ENCODE measurements at regions not wholly inside any gene's neighbourhood (a gene's known extent, or its start where the extent isn't known, plus 50 kb on each side); places are given as distances from the start of the nearest gene placed in this dataset.

GRCh38 chr5:124675931-124676846, 70.2 kb downstream of the ZNF608 start:
- 80% methylated on average over 4 of the region's 6 CpGs for WGBS
- Histone ChIP-seq H3K9ac (ENCODE audit: low read depth, low read length) (no peak overlapping the region), H3K36me3 (ENCODE audit: insufficient read depth, low read length) (no peaks in the 10 kb centered on the region), H3K4me3 (ENCODE audit: low read length) (no peak overlapping the region), H3K9me3 (ENCODE audit: insufficient read depth, low read depth, low read length) (no peaks in the 10 kb centered on the region), H3K27ac (ENCODE audit: low read depth, low read length) (no peak overlapping the region), H3K4me1 (ENCODE audit: insufficient read depth, low read length) (peaks cover 80% of the 10 kb centered on the region), H3K27me3 (ENCODE audit: insufficient read depth, low read length) (no peaks in the 10 kb centered on the region)

- Histone ChIP-seq H3K27me3 (ENCODE audit: insufficient read depth, low read length) (no peaks in the 10 kb centered on the region), H3K9ac (ENCODE audit: low read depth, low read length) (no peak overlapping the region), H3K27ac (ENCODE audit: low read depth, low read length) (no peak overlapping the region), H3K4me3 (ENCODE audit: low read length) (no peak overlapping the region), H3K4me1 (ENCODE audit: insufficient read depth, low read length) (peaks cover 67% of the 10 kb centered on the region), H3K36me3 (ENCODE audit: insufficient read depth, low read length) (no peaks in the 10 kb centered on the region), H3K9me3 (ENCODE audit: insufficient read depth, low read depth, low read length) (no peaks in the 10 kb centered on the region)
- WGBS = 79% methylated on average over 1 of the region's 1 CpG
These were observed 75.2 kb downstream of the ZNF608 start for GRCh38 chr5:124671193-124671592.

- Histone ChIP-seq H3K27me3 (ENCODE audit: insufficient read depth, low read length) (no peaks in the 10 kb centered on the region), H3K36me3 (ENCODE audit: insufficient read depth, low read length) (no peaks in the 10 kb centered on the region), H3K4me3 (ENCODE audit: low read length) (no peak overlapping the region), H3K9ac (ENCODE audit: low read depth, low read length) (no peak overlapping the region), H3K27ac (ENCODE audit: low read depth, low read length) (no peak overlapping the region), H3K4me1 (ENCODE audit: insufficient read depth, low read length) (peaks cover 66% of the 10 kb centered on the region), H3K9me3 (ENCODE audit: insufficient read depth, low read depth, low read length) (no peaks in the 10 kb centered on the region)
- 85% methylated on average over 3 of the region's 3 CpGs for WGBS
These were observed 75.7 kb downstream of the ZNF608 start for GRCh38 chr5:124670722-124671184.

- no peak overlapping the region for H3K9ac ChIP-seq (ENCODE audit: low read depth, low read length)
- H3K27ac ChIP-seq (ENCODE audit: low read depth, low read length) = no peak overlapping the region
- H3K9me3 ChIP-seq (ENCODE audit: insufficient read depth, low read depth, low read length) = no peaks in the 10 kb centered on the region
- WGBS = 95% methylated on average over 6 of the region's 7 CpGs
- no peaks in the 10 kb centered on the region for H3K36me3 ChIP-seq (ENCODE audit: insufficient read depth, low read length)
- H3K4me3 ChIP-seq (ENCODE audit: low read length) = no peak overlapping the region
- peaks cover 62% of the 10 kb centered on the region for H3K4me1 ChIP-seq (ENCODE audit: insufficient read depth, low read length)
- H3K27me3 ChIP-seq (ENCODE audit: insufficient read depth, low read length) = no peaks in the 10 kb centered on the region
These were observed 76.3 kb downstream of the ZNF608 start for GRCh38 chr5:124669956-124670721.

GRCh38 chr5:124669300-124669648, 77.2 kb downstream of the ZNF608 start:
- 90% methylated on average over 4 of the region's 4 CpGs for WGBS
- Histone ChIP-seq H3K9ac (ENCODE audit: low read depth, low read length) (no peak overlapping the region), H3K9me3 (ENCODE audit: insufficient read depth, low read depth, low read length) (no peaks in the 10 kb centered on the region), H3K36me3 (ENCODE audit: insufficient read depth, low read length) (no peaks in the 10 kb centered on the region), H3K4me1 (ENCODE audit: insufficient read depth, low read length) (peaks cover 69% of the 10 kb centered on the region), H3K27me3 (ENCODE audit: insufficient read depth, low read length) (no peaks in the 10 kb centered on the region), H3K4me3 (ENCODE audit: low read length) (no peak overlapping the region), H3K27ac (ENCODE audit: low read depth, low read length) (no peak overlapping the region)

- no peaks in the 10 kb centered on the region for H3K36me3 ChIP-seq (ENCODE audit: insufficient read depth, low read length)
- no peaks in the 10 kb centered on the region for H3K9me3 ChIP-seq (ENCODE audit: insufficient read depth, low read depth, low read length)
- no peak overlapping the region for H3K9ac ChIP-seq (ENCODE audit: low read depth, low read length)
- 85% methylated on average over 7 of the region's 7 CpGs for WGBS
- no peak overlapping the region for H3K27ac ChIP-seq (ENCODE audit: low read depth, low read length)
- H3K4me1 ChIP-seq (ENCODE audit: insufficient read depth, low read length) = peaks cover 75% of the 10 kb centered on the region
- H3K4me3 ChIP-seq (ENCODE audit: low read length) = no peak overlapping the region
- no peaks in the 10 kb centered on the region for H3K27me3 ChIP-seq (ENCODE audit: insufficient read depth, low read length)
These were observed 77.8 kb downstream of the ZNF608 start for GRCh38 chr5:124668353-124669299.

GRCh38 chr5:124665625-124666024, 80.8 kb downstream of the ZNF608 start:
- H3K9me3 ChIP-seq (ENCODE audit: insufficient read depth, low read depth, low read length) = no peaks in the 10 kb centered on the region
- H3K27ac ChIP-seq (ENCODE audit: low read depth, low read length) = no peak overlapping the region
- H3K4me1 ChIP-seq (ENCODE audit: insufficient read depth, low read length) = peaks cover 76% of the 10 kb centered on the region
- H3K36me3 ChIP-seq (ENCODE audit: insufficient read depth, low read length) = no peaks in the 10 kb centered on the region
- H3K9ac ChIP-seq (ENCODE audit: low read depth, low read length) = no peak overlapping the region
- H3K4me3 ChIP-seq (ENCODE audit: low read length) = no peak overlapping the region
- H3K27me3 ChIP-seq (ENCODE audit: insufficient read depth, low read length) = no peaks in the 10 kb centered on the region

- WGBS = 93% methylated on average over 2 of the region's 2 CpGs
- no peaks in the 10 kb centered on the region for H3K27me3 ChIP-seq (ENCODE audit: insufficient read depth, low read length)
- H3K9me3 ChIP-seq (ENCODE audit: insufficient read depth, low read depth, low read length) = no peaks in the 10 kb centered on the region
- no peak overlapping the region for H3K9ac ChIP-seq (ENCODE audit: low read depth, low read length)
- H3K36me3 ChIP-seq (ENCODE audit: insufficient read depth, low read length) = no peaks in the 10 kb centered on the region
- no peak overlapping the region for H3K27ac ChIP-seq (ENCODE audit: low read depth, low read length)
- H3K4me1 ChIP-seq (ENCODE audit: insufficient read depth, low read length) = peaks cover 76% of the 10 kb centered on the region
- H3K4me3 ChIP-seq (ENCODE audit: low read length) = no peak overlapping the region
These were observed 81.4 kb downstream of the ZNF608 start for GRCh38 chr5:124665035-124665434.

- H3K9me3 ChIP-seq (ENCODE audit: insufficient read depth, low read depth, low read length) = no peaks in the 10 kb centered on the region
- H3K9ac ChIP-seq (ENCODE audit: low read depth, low read length) = no peak overlapping the region
- no peaks in the 10 kb centered on the region for H3K27me3 ChIP-seq (ENCODE audit: insufficient read depth, low read length)
- peaks cover 77% of the 10 kb centered on the region for H3K4me1 ChIP-seq (ENCODE audit: insufficient read depth, low read length)
- H3K4me3 ChIP-seq (ENCODE audit: low read length) = no peak overlapping the region
- no peak overlapping the region for H3K27ac ChIP-seq (ENCODE audit: low read depth, low read length)
- 100% methylated on average over 1 of the region's 1 CpG for WGBS
- H3K36me3 ChIP-seq (ENCODE audit: insufficient read depth, low read length) = no peaks in the 10 kb centered on the region
These were observed 82.2 kb downstream of the ZNF608 start for GRCh38 chr5:124664287-124664686.

GRCh38 chr5:124663101-124663506, 83.3 kb downstream of the ZNF608 start:
- Histone ChIP-seq H3K27ac (ENCODE audit: low read depth, low read length) (peak overlapping the region; percentile 88; the same call in 1 of the 2 replicates), H3K36me3 (ENCODE audit: insufficient read depth, low read length) (no peaks in the 10 kb centered on the region), H3K9me3 (ENCODE audit: insufficient read depth, low read depth, low read length) (no peaks in the 10 kb centered on the region), H3K9ac (ENCODE audit: low read depth, low read length) (no peak overlapping the region), H3K4me3 (ENCODE audit: low read length) (no peak overlapping the region), H3K27me3 (ENCODE audit: insufficient read depth, low read length) (no peaks in the 10 kb centered on the region), H3K4me1 (ENCODE audit: insufficient read depth, low read length) (peaks cover 81% of the 10 kb centered on the region)
- 18% methylated on average over 5 of the region's 5 CpGs for WGBS

All from HUES64 (cell line).